HG03432 (cell line): ENCODE measurements at regions not wholly inside any gene's neighbourhood (a gene's known extent, or its start where the extent isn't known, plus 50 kb on each side); places are given as distances from the start of the nearest gene placed in this dataset.
"Not testable (repeated sequence)": the region's sequence is repeated elsewhere in the genome, so short reads cannot be mapped to it uniquely, and the experiment has no call there.

Experiments
- ATAC-seq: cut with Tn5 transposase; IDR thresholded peaks from one replicate; pipeline ENCODE4 v1.9.1; 2021; ENCODE audit warnings: mild to moderate bottlenecking, moderate library complexity; ENCODE audit not compliant: unreplicated experiment

GRCh38 chr21:36591326-36591970 is 107.5 kb upstream of the SIM2 start:
- no peak for ATAC-seq

DNA sequence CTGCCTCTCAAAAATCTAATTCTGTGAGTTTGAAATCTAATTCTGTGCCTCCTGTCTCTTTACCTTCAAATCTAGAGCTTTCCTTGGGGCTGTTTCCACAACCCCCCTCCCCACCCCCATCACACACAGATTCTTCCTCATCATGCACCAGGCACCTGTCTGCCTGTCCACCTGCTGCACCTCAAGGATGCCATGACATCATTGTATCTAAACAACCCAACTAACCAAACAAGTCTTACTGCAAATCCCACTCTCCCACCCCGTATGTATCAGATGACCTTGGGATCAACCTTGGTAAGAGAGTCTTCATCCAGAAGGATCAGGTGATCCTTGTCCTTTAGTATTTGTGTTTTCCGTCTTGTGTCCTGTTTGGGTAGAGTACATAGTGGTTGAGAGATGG is 102.7 kb upstream of the SIM2 start:
- no peak for ATAC-seq

DNA sequence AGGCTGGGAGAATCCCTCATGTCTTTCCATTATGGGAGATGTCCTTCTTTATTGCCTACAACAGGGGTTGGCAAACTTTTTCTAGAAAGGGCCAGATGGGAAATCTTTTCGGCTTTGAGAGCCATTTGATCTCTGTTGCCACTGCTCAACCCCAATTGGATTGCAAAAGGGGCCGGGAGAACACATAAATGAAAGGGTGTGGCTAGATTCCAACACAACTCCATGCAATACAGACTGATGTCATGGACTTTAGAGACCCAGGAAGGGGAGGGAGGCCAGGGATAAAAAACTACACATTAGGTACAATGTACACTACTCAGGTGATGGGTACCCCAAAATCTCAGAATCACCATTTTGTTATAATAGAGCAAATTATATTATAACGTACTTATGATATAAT is 97.6 kb upstream of the SIM2 start:
- no peak for ATAC-seq

DNA sequence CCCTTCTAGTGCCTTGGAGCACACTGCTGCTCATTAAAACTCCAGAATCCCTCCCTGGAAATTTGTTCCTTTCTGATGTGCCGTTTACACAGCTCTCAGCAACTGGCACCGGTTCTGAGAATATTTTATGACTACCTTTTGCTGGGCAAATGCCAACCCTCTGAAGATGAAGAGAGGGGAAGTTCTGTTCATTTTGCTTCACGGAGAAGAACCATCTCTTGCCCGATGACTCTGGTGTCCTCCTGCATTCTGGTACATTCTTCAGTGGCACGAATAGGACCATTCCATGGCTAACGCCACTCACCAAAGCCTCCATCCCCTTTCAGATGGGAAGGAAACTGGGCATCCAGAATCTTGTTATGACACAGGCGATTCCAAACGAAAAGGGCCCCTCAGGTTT is 96.2 kb upstream of the SIM2 start:
- ATAC-seq = no peak

- no peak for ATAC-seq
Measured at GRCh38 chr21:36603221-36603620, 95.7 kb upstream of the SIM2 start.

DNA sequence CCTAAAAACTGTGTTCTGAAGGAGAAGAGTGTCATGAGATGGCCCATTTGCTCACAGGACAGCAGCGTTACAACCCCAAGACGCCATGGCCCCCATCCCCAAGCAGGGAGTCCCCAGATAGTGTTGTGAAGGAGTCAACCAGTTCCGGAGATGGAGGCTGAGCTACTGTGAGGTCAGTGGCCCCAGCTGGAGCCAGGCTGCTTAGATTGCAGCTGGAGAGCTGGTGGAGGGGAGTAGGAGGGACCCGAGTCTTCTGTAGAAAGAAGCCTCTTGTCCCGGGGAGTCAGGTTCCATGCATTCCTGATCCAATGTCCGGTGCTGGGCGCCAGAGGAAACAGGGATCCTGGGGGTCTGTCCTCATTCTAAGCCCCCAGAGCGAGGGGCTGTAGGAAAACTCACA is 93.5 kb upstream of the SIM2 start:
- no peak for ATAC-seq

GRCh38 chr21:36606287-36606982 is 92.5 kb upstream of the SIM2 start:
- ATAC-seq = no peak

DNA sequence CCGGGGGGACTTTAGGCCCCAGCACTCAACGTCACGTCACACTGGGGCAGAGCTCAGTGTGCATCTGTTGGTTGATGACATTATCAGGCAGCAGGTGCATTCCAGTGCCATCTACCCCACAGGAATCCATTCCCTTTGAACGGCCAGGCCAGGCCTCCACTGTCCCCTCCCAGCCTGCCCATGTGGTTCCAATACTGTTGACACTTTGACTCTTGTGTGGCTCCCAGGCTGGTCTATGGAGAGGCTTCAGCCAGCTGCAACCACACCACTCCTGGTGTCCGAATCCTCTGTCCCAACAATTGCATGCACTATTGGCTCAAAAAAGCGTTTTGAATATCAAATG is 92.0 kb upstream of the SIM2 start:
- no peak for ATAC-seq

DNA sequence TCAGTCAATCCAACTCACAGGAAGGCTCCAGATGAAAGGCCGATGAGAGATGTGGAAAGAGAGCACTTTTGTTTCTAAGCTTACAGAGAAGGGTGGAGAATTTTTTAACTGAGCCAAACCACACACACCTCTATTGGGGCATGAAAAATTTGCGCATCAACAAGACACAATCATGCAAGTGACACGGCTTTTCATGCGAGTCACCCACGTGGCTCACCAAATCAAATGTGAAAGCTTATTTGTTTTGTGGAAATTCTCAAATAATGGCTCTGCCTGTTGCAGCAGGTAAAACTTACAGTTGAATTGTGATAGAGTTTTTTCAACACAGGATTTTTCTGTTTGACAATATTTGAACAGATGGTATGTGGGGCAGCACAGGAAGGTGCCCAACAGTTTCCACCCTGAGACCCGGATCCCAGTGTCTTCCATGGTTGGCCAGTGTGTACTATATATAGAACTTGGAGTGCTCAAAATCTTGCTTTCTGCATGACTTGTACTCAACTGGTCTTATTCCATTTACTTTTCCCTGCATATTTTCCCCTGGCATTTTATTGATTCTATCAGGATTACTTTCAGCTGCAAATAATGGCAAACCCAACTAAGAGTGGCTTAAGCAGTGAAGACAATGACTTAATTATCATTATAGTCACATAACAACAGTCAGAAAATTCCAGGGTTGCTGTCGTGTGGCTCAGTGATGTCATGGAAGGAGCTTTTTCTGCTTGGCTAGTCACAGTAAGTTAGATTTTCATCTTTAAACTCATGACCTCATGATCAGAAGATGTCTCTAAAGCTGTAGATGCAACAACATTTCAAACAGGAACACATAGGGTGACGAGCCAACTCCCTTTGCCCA is 90.6 kb upstream of the SIM2 start:
- no peak for ATAC-seq

- no peak for ATAC-seq
Measured at GRCh38 chr21:36608897-36609225, 90.1 kb upstream of the SIM2 start.

GRCh38 chr21:36609654-36610053 is 89.3 kb upstream of the SIM2 start:
- no peak for ATAC-seq

DNA sequence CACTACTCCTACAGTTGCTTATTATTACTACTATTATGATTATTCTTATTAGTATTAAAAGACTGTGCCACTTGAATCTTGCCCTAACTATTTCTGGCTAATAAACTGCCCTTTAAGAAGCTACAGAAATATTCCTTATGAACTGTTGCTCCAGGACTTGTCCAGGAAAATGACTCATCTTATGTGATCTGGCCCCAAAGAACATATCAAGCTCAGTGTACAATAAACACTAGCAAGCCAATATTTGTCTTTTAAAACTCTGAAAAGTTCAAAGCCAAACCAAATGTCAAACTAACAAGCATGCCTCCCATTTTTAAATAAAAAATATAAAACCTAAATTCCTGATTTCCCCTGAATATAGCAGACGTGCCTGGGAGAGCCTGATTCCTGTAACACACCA is 88.7 kb upstream of the SIM2 start:
- ATAC-seq = no peak

GRCh38 chr21:36610935-36611334 is 88.0 kb upstream of the SIM2 start:
- no peak for ATAC-seq

DNA sequence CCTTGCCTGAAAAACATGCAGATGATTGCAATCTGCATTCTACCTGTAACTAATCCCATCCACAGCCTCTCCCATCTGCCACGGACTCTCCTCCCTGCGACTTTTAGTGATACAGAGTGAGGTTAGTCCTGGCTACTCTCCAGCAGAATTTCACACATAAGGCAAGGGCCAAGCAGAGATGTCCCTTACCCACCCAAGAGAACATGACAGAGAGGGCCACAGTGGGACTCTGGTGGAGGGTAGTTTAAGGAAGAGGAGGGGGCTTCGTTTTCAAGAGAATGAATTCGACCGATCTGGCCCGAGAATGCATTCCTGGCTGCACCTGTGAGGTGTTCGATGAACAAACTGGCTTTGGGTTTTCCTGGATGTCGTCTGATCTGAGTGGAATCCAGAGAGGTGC is 87.5 kb upstream of the SIM2 start:
- no peak for ATAC-seq

DNA sequence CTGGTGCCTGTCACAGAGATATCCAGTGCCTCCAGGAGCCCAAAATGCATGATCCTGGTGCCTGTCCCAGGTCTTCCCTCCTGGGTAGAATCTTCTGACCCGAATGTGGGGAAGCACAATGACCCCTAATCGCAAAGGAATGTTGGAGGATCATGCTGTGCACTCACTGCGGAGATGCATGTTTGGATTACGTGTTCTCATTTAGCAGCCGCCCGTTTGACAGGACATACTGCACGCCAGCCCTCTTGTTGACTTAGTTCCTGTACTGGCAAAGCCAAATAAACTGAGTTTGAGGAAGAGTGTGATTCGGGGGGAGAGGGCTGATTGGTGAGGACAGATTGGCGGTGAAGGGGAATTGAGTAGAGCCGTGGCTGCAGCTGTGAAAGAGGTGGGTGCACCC is 85.9 kb upstream of the SIM2 start:
- ATAC-seq = no peak

- ATAC-seq = no peak
Measured at GRCh38 chr21:36613554-36613953, 85.4 kb upstream of the SIM2 start.

- ATAC-seq = no peak
Measured at GRCh38 chr21:36615274-36615964, 83.5 kb upstream of the SIM2 start.

GRCh38 chr21:36616773-36617172 is 82.1 kb upstream of the SIM2 start:
- ATAC-seq = not testable (repeated sequence)

DNA sequence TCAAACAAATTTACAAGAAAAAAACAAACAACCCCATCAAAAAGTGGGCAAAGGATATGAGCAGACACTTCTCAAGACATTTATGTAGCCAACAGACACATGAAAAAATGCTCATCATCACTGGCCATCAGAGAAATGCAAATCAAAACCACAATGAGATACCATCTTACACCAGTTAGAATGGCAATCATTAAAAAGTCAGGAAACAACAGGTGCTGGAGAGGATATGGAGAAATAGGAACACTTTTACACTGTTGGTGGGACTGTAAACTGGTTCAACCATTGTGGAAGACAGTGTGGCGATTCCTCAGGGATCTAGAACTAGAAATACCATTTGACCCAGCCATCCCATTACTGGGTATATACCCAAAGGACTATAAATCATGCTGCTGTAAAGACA is 77.1 kb upstream of the SIM2 start:
- ATAC-seq = not testable (repeated sequence)

DNA sequence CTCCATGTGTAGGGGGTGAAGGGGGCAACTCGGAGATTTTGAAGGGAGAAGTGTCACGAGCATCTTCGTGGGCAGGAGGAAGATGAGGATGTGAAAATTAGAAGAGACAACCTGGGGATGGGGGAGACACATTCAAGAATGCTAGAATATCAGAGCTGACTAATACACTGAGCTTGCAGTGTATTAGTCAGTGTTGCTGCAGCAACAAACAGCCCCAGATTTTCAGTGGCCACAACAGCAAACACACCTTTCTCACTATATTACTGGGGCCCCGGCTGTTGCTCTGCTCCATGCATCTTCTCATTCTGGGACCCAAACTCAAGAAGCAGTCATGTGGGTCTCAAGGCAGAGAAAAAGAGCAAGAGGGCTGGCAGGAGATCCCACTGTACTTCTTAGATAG is 74.8 kb upstream of the SIM2 start:
- no peak for ATAC-seq

DNA sequence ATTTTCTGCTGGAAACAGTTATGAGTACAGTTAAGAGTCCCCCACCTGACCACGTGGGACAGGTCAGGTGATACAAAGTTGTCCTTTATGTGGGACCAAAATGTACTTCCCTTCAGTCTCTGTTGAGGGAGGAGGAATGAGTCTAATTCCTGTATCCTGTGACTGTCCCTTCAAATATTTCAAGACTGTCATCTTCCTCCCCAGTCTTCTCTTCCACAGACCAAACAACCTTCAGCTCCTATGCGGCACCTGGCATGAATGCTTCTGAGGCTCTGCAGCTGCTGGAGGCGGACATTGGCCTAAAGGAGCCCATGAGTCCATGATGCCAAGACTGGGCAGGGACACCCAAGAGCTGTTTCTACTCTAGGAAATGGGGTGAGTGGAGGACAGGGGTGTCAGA is 72.1 kb upstream of the SIM2 start:
- no peak for ATAC-seq

GRCh38 chr21:36627242-36627641 is 71.7 kb upstream of the SIM2 start:
- no peak for ATAC-seq
